ENCODE measurements at regions not wholly inside any gene's neighbourhood (a gene's known extent, or its start where the extent isn't known, plus 50 kb on each side); places are given as distances from the start of the nearest gene placed in this dataset.

- TF ChIP-seq CTCF (IDR thresholded peaks at IDR 0.05; ENCODE audit: extremely low read depth, low read depth, low read length) = no peak
- Histone ChIP-seq H4K20me1 (ENCODE audit: insufficient read depth, low read length) (no peaks in the 10 kb centered on the region), H3K4me3 (ENCODE audit: insufficient read depth, low read length) (no peak overlapping the region), H2AFZ (ENCODE audit: low read length) (no peak overlapping the region), H3K4me2 (ENCODE audit: insufficient read depth, low read length) (no peak overlapping the region), H3K27me3 (ENCODE audit: insufficient read depth, low read length) (no peaks in the 10 kb centered on the region), H3K27ac (ENCODE audit: low read depth, low read length) (no peak overlapping the region), H3K79me2 (ENCODE audit: insufficient read depth, low read length) (no peaks in the 10 kb centered on the region), H3K36me3 (ENCODE audit: insufficient read depth, low read length) (no peaks in the 10 kb centered on the region), H3K4me1 (ENCODE audit: insufficient read depth, low read length) (no peaks in the 10 kb centered on the region), H3K9me3 (ENCODE audit: low read depth, low read length) (no peaks in the 10 kb centered on the region)
- DNase-seq (ENCODE audit: insufficient read length, low spot score, missing footprints) = no peak
Measured at GRCh38 chr4:111698361-111698760, 446.9 kb upstream of the FAM241A start.

DNA sequence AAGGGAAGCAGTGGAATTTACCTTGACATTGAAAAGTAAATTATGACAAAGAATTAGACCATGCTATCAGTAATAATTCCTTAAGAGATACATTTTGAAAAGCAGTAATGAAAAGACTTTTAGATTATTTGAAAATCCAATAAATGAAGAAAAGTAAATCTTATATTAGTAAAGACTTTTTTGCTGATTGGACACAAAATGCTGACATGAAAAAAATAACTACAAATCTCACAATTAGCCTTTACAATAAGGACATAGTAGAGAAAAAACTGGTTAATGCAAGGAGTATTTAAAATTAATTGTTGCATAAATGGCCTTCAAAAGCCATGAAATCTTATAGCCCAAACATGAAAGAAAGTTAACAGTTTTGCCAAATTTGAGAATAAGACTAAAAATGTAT, 446.1 kb upstream of the FAM241A start:
- H3K4me3 ChIP-seq (ENCODE audit: insufficient read depth, low read length) = no peak overlapping the region

DNA sequence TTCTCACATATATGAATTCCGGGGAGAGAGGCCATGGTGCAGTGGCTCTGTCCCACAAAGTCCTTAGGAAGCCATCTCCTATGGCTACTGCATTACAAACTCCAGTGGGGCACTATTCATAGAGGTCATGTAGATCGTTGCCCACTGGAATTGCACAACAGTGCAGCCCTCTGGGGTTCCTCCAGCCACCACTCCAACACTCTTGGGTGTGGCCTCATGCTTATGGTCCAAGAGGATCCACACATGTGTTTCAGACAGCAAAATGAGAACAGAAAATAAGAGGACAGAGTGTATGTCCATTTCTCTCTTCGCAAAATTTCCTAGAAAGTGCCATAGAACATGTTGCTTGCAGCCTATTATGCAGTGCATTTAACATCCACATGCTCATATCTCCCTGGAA, 444.2 kb upstream of the FAM241A start:
- H3K4me3 ChIP-seq (ENCODE audit: insufficient read depth, low read length) = no peak overlapping the region
- no peaks in the 10 kb centered on the region for H4K20me1 ChIP-seq (ENCODE audit: insufficient read depth, low read length)
- no peaks in the 10 kb centered on the region for H3K27me3 ChIP-seq (ENCODE audit: insufficient read depth, low read length)
- no peaks in the 10 kb centered on the region for H3K9me3 ChIP-seq (ENCODE audit: low read depth, low read length)
- no peaks in the 10 kb centered on the region for H3K36me3 ChIP-seq (ENCODE audit: insufficient read depth, low read length)
- TF ChIP-seq CTCF (IDR thresholded peaks at IDR 0.05; ENCODE audit: extremely low read depth, low read depth, low read length) = no peak
- DNase-seq (ENCODE audit: insufficient read length, low spot score, missing footprints) = no peak
- H3K4me2 ChIP-seq (ENCODE audit: insufficient read depth, low read length) = no peak overlapping the region
- no peak overlapping the region for H2AFZ ChIP-seq (ENCODE audit: low read length)
- H3K27ac ChIP-seq (ENCODE audit: low read depth, low read length) = no peak overlapping the region
- no peaks in the 10 kb centered on the region for H3K4me1 ChIP-seq (ENCODE audit: insufficient read depth, low read length)
- no peaks in the 10 kb centered on the region for H3K79me2 ChIP-seq (ENCODE audit: insufficient read depth, low read length)

More for the DNA sequence above, 446.1 kb upstream of the FAM241A start:
- no peaks in the 10 kb centered on the region for H3K27me3 ChIP-seq (ENCODE audit: insufficient read depth, low read length)
- H3K9me3 ChIP-seq (ENCODE audit: low read depth, low read length) = no peaks in the 10 kb centered on the region
- H3K27ac ChIP-seq (ENCODE audit: low read depth, low read length) = no peak overlapping the region
- no peaks in the 10 kb centered on the region for H4K20me1 ChIP-seq (ENCODE audit: insufficient read depth, low read length)
- DNase-seq (ENCODE audit: insufficient read length, low spot score, missing footprints) = no peak
- no peaks in the 10 kb centered on the region for H3K36me3 ChIP-seq (ENCODE audit: insufficient read depth, low read length)
- TF ChIP-seq CTCF (IDR thresholded peaks at IDR 0.05; ENCODE audit: extremely low read depth, low read depth, low read length) = no peak
- no peak overlapping the region for H2AFZ ChIP-seq (ENCODE audit: low read length)
- no peaks in the 10 kb centered on the region for H3K4me1 ChIP-seq (ENCODE audit: insufficient read depth, low read length)
- no peak overlapping the region for H3K4me2 ChIP-seq (ENCODE audit: insufficient read depth, low read length)
- H3K79me2 ChIP-seq (ENCODE audit: insufficient read depth, low read length) = no peaks in the 10 kb centered on the region

DNA sequence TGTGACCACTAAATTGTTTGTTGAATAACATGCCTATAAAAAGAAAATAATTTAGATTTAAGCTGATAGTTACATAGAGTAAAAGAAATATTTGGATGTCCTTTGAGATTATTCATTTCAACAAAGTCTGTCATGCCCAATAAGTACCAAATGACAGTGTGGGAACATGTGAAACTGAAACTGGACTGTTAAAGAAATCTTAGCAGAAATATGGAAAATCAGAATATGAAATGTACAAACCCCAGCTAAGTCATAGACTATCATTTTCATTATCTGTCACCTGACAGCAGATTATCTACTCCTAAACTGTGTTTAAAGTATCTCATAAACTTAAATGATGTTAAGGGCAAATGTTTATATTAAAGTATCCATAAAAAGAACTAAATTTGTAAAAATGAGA, 437.8 kb upstream of the FAM241A start:
- no peaks in the 10 kb centered on the region for H4K20me1 ChIP-seq (ENCODE audit: insufficient read depth, low read length)
- H3K79me2 ChIP-seq (ENCODE audit: insufficient read depth, low read length) = no peaks in the 10 kb centered on the region
- no peak overlapping the region for H3K27ac ChIP-seq (ENCODE audit: low read depth, low read length)
- H3K4me3 ChIP-seq (ENCODE audit: insufficient read depth, low read length) = no peak overlapping the region
- no peak overlapping the region for H2AFZ ChIP-seq (ENCODE audit: low read length)
- no peak for DNase-seq (ENCODE audit: insufficient read length, low spot score, missing footprints)
- no peak overlapping the region for H3K4me2 ChIP-seq (ENCODE audit: insufficient read depth, low read length)
- no peak for TF ChIP-seq CTCF (IDR thresholded peaks at IDR 0.05; ENCODE audit: extremely low read depth, low read depth, low read length)
- H3K4me1 ChIP-seq (ENCODE audit: insufficient read depth, low read length) = no peaks in the 10 kb centered on the region
- H3K36me3 ChIP-seq (ENCODE audit: insufficient read depth, low read length) = no peaks in the 10 kb centered on the region
- H3K9me3 ChIP-seq (ENCODE audit: low read depth, low read length) = no peaks in the 10 kb centered on the region
- H3K27me3 ChIP-seq (ENCODE audit: insufficient read depth, low read length) = no peaks in the 10 kb centered on the region

Data from osteoblast (primary cell).